Central memory CD8-positive, alpha-beta T cell (primary cell): ENCODE measurements at regions not wholly inside any gene's neighbourhood (a gene's known extent, or its start where the extent isn't known, plus 50 kb on each side); places are given as distances from the start of the nearest gene placed in this dataset.
"Not testable (repeated sequence)": the region's sequence is repeated elsewhere in the genome, so short reads cannot be mapped to it uniquely, and the experiment has no call there.

ENCODE experiments used
- ATAC-seq: fragments of 150-1000 bp; cut with Tn5 transposase; replicated peaks from 2 replicates; pipeline ENCODE4 v1.10.0; 2022; ENCODE audit warnings: mild to moderate bottlenecking, moderate FRiP score, moderate number of reproducible peaks; ENCODE audit not compliant: poor library complexity, severe bottlenecking; ENCODE audit errors: extremely low read depth
- DNase-seq, 2 donors: peaks; one replicate each; pipeline ENCODE4 v3.0.0; 2021; ENCODE audit warnings: low spot score in 2 of 2
- H3K27ac Mint-ChIP-seq: one replicate; pipeline ENCODE4 v1.8.0; 2022; ENCODE audit warnings: low read depth, mild to moderate bottlenecking, moderate library complexity, mixed read lengths
- H3K27me3 Mint-ChIP-seq: one replicate; pipeline ENCODE4 v1.8.0; 2022; ENCODE audit warnings: mixed read lengths
- H3K36me3 Mint-ChIP-seq: one replicate; pipeline ENCODE4 v1.8.0; 2022; ENCODE audit warnings: mild to moderate bottlenecking, moderate library complexity, mixed read lengths; ENCODE audit not compliant: insufficient read depth
- H3K4me1 Mint-ChIP-seq: one replicate; pipeline ENCODE4 v1.8.0; 2022; ENCODE audit warnings: mixed read lengths
- H3K4me3 Mint-ChIP-seq: one replicate; pipeline ENCODE4 v1.8.0; 2022; ENCODE audit warnings: mild to moderate bottlenecking, moderate library complexity, mixed read lengths
- H3K9me3 Mint-ChIP-seq: one replicate; pipeline ENCODE4 v1.8.0; 2022; ENCODE audit warnings: mixed read lengths

- no peaks in the 10 kb centered on the region for H3K27me3 Mint-ChIP-seq
- no peaks in the 10 kb centered on the region for H3K4me1 Mint-ChIP-seq
- H3K4me3 Mint-ChIP-seq: no peak overlapping the region
- no peak overlapping the region for H3K27ac Mint-ChIP-seq
- no peaks in the 10 kb centered on the region for H3K36me3 Mint-ChIP-seq
- ATAC-seq (no peak), DNase-seq (no peak)
- peaks cover 29% of the 10 kb centered on the region for H3K9me3 Mint-ChIP-seq
These were observed 504.1 kb downstream of the RPL10L start for GRCh38 chr14:46147452-46147851.

GRCh38 chr14:46147024-46147423 lies 504.6 kb downstream of the RPL10L start:
- Mint-ChIP-seq H3K36me3 (no peaks in the 10 kb centered on the region), H3K27me3 (no peaks in the 10 kb centered on the region), H3K4me1 (no peaks in the 10 kb centered on the region), H3K9me3 (peaks cover 29% of the 10 kb centered on the region), H3K27ac (no peak overlapping the region), H3K4me3 (no peak overlapping the region)
- DNase-seq (no peak), ATAC-seq (no peak)

GRCh38 chr14:46140445-46140844 lies 511.1 kb downstream of the RPL10L start:
- Mint-ChIP-seq H3K9me3 (peaks cover 45% of the 10 kb centered on the region), H3K4me3 (no peak overlapping the region), H3K4me1 (no peaks in the 10 kb centered on the region), H3K27me3 (no peaks in the 10 kb centered on the region), H3K27ac (no peak overlapping the region), H3K36me3 (no peaks in the 10 kb centered on the region)
- DNase-seq: no peak
- ATAC-seq: no peak

- H3K9me3 Mint-ChIP-seq: peaks cover 53% of the 10 kb centered on the region
- H3K27ac Mint-ChIP-seq: no peak overlapping the region
These were observed 511.9 kb downstream of the RPL10L start for GRCh38 chr14:46139649-46140048.

GRCh38 chr14:46137786-46138185 lies 513.8 kb downstream of the RPL10L start:
- Mint-ChIP-seq H3K27ac (no peak overlapping the region), H3K36me3 (no peaks in the 10 kb centered on the region), H3K27me3 (no peaks in the 10 kb centered on the region), H3K9me3 (peaks cover 58% of the 10 kb centered on the region), H3K4me3 (no peak overlapping the region), H3K4me1 (no peaks in the 10 kb centered on the region)
- DNase-seq (no peak), ATAC-seq (no peak)

More at GRCh38 chr14:46139649-46140048, 511.9 kb downstream of the RPL10L start:
- Mint-ChIP-seq H3K4me1 (no peaks in the 10 kb centered on the region), H3K27me3 (no peaks in the 10 kb centered on the region), H3K4me3 (no peak overlapping the region), H3K36me3 (no peaks in the 10 kb centered on the region)
- no peak for DNase-seq
- no peak for ATAC-seq

GRCh38 chr14:46136456-46136855 lies 515.1 kb downstream of the RPL10L start:
- no peak overlapping the region for H3K27ac Mint-ChIP-seq
- ATAC-seq: no peak
- H3K4me1 Mint-ChIP-seq: no peaks in the 10 kb centered on the region
- no peaks in the 10 kb centered on the region for H3K36me3 Mint-ChIP-seq
- H3K27me3 Mint-ChIP-seq: no peaks in the 10 kb centered on the region
- no peak for DNase-seq
- H3K9me3 Mint-ChIP-seq: peaks cover 53% of the 10 kb centered on the region
- no peak overlapping the region for H3K4me3 Mint-ChIP-seq

GRCh38 chr14:46108228-46108627 lies 543.4 kb downstream of the RPL10L start:
- ATAC-seq: no peak
- no peak overlapping the region for H3K4me3 Mint-ChIP-seq
- H3K4me1 Mint-ChIP-seq: no peaks in the 10 kb centered on the region
- H3K27ac Mint-ChIP-seq: no peak overlapping the region
- H3K36me3 Mint-ChIP-seq: no peaks in the 10 kb centered on the region
- peaks cover 19% of the 10 kb centered on the region for H3K9me3 Mint-ChIP-seq
- DNase-seq: no peak
- no peaks in the 10 kb centered on the region for H3K27me3 Mint-ChIP-seq

- not testable (repeated sequence) for H3K36me3 Mint-ChIP-seq, H3K4me1 Mint-ChIP-seq, H3K27me3 Mint-ChIP-seq, ATAC-seq, H3K4me3 Mint-ChIP-seq, DNase-seq, H3K27ac Mint-ChIP-seq
- H3K9me3 Mint-ChIP-seq: peaks cover 14% of the 10 kb centered on the region
These were observed 550.7 kb downstream of the RPL10L start for GRCh38 chr14:46100901-46101300.

GRCh38 chr14:46091819-46092218 lies 559.8 kb downstream of the RPL10L start:
- ATAC-seq (no peak), DNase-seq (no peak)
- peaks cover 11% of the 10 kb centered on the region for H3K9me3 Mint-ChIP-seq
- H3K4me1 Mint-ChIP-seq: no peaks in the 10 kb centered on the region
- H3K36me3 Mint-ChIP-seq: no peaks in the 10 kb centered on the region
- H3K27me3 Mint-ChIP-seq: no peaks in the 10 kb centered on the region
- no peak overlapping the region for H3K27ac Mint-ChIP-seq
- H3K4me3 Mint-ChIP-seq: no peak overlapping the region

GRCh38 chr14:46087604-46088003 lies 564.0 kb downstream of the RPL10L start:
- no peak overlapping the region for H3K27ac Mint-ChIP-seq
- DNase-seq: no peak
- no peaks in the 10 kb centered on the region for H3K36me3 Mint-ChIP-seq
- no peaks in the 10 kb centered on the region for H3K27me3 Mint-ChIP-seq
- peaks cover 23% of the 10 kb centered on the region for H3K9me3 Mint-ChIP-seq
- ATAC-seq: no peak
- no peaks in the 10 kb centered on the region for H3K4me1 Mint-ChIP-seq
- no peak overlapping the region for H3K4me3 Mint-ChIP-seq

GRCh38 chr14:46074061-46074460 lies 577.5 kb downstream of the RPL10L start:
- H3K4me3 Mint-ChIP-seq: no peak overlapping the region
- H3K4me1 Mint-ChIP-seq: no peaks in the 10 kb centered on the region
- H3K36me3 Mint-ChIP-seq: no peaks in the 10 kb centered on the region
- H3K27me3 Mint-ChIP-seq: no peaks in the 10 kb centered on the region
- no peak for DNase-seq
- no peak for ATAC-seq
- no peak overlapping the region for H3K27ac Mint-ChIP-seq
- peaks cover 13% of the 10 kb centered on the region for H3K9me3 Mint-ChIP-seq

- no peaks in the 10 kb centered on the region for H3K27me3 Mint-ChIP-seq
- peaks cover 5% of the 10 kb centered on the region for H3K9me3 Mint-ChIP-seq
- no peak for ATAC-seq
- H3K4me3 Mint-ChIP-seq: no peak overlapping the region
- no peak overlapping the region for H3K27ac Mint-ChIP-seq
- no peak for DNase-seq
- H3K4me1 Mint-ChIP-seq: no peaks in the 10 kb centered on the region
- no peaks in the 10 kb centered on the region for H3K36me3 Mint-ChIP-seq
These were observed 587.7 kb downstream of the RPL10L start for GRCh38 chr14:46063872-46064271.

GRCh38 chr14:46058964-46059563 lies 592.5 kb downstream of the RPL10L start:
- Mint-ChIP-seq H3K27ac (no peak overlapping the region), H3K9me3 (peaks cover 15% of the 10 kb centered on the region), H3K4me1 (no peaks in the 10 kb centered on the region), H3K36me3 (no peaks in the 10 kb centered on the region), H3K27me3 (no peaks in the 10 kb centered on the region), H3K4me3 (no peak overlapping the region)
- DNase-seq: no peak
- no peak for ATAC-seq
